HepG2 (cell line): ENCODE measurements at regions not wholly inside any gene's neighbourhood (a gene's known extent, or its start where the extent isn't known, plus 50 kb on each side); places are given as distances from the start of the nearest gene placed in this dataset.
"Not testable (repeated sequence)": the region's sequence is repeated elsewhere in the genome, so short reads cannot be mapped to it uniquely, and the experiment has no call there.

Source experiments
- ATAC-seq: fragments of 200-7000 bp; cut with Tn5 transposase; 3 replicates; pipeline ENCODE4 v1.9.1; 2020; ENCODE audit warnings: mild to moderate bottlenecking, moderate library complexity
- BruUV-seq: library from RNA; stranded (reverse); fragments of 400-500 nt; replicated peaks from 2 replicates; lab custom pipeline; 2021; lab: Mats Ljungman, UMichigan
- CTCF ChIA-PET: fragments of 300-600 bp; formaldehyde crosslinking; extraction: SDS; loops from one replicate; lab custom pipeline; 2021; ENCODE audit warnings: low total read pairs, inconsistent platforms, low intra/inter-chr PET ratio; lab: Yijun Ruan, JAX
- POLR2A ChIA-PET: fragments of 350-600 bp; sonication (Branson Sonifier 250); formaldehyde crosslinking; loops from one replicate; lab custom pipeline; 2020; ENCODE audit warnings: antibody characterized with exemption, inconsistent platforms; lab: Yijun Ruan, JAX
- DNase-seq: peaks from one replicate; pipeline ENCODE4 v3.0.0-alpha.2; 2015; ENCODE audit warnings: low spot score
- FAIRE-seq: peaks from 3 replicates; lab custom pipeline; 2011; peaks lifted over from hg19 to GRCh38; lab: Jason Lieb, UNC
- H2AFZ ChIP-seq: one replicate; pipeline ENCODE4 v1.6.1; 2011; ENCODE audit warnings: low read length, inconsistent platforms
- H3K27ac ChIP-seq: fragments of 300-600 bp; 3 replicates; pipeline ENCODE4 v1.8.0; 2011; ENCODE audit warnings: mixed run types, mild to moderate bottlenecking, mixed read lengths, low read length, inconsistent platforms; ENCODE audit not compliant: insufficient read depth; ENCODE audit errors: extremely low read length
- H3K27me3 ChIP-seq, 2 experiments: fragments of 200-600 bp in 1 of 2; 2 replicates in 1 of 2; 3 replicates in 1 of 2; pipeline versions ENCODE4 v1.6.0 to v1.8.0; 2011; ENCODE audit warnings: low read length in 2 of 2, mild to moderate bottlenecking in 2 of 2, moderate library complexity in 2 of 2, inconsistent platforms in 1 of 2; ENCODE audit not compliant: insufficient read depth in 2 of 2, control insufficient read depth in 1 of 2
- H3K36me3 ChIP-seq, 2 experiments: fragments of 200-600 bp in 1 of 2; replicated peaks in 1 of 2; 2 replicates in 1 of 2; 3 replicates in 1 of 2; pipeline versions ENCODE4 v1.5.1 to v1.8.0; 2011; ENCODE audit warnings: low read length in 2 of 2, inconsistent platforms in 1 of 2; ENCODE audit not compliant: insufficient read depth in 2 of 2, control insufficient read depth in 1 of 2
- H3K4me1 ChIP-seq: 2 replicates; pipeline ENCODE4 v1.5.1; 2012; ENCODE audit warnings: low read length, inconsistent platforms; ENCODE audit not compliant: insufficient read depth
- H3K4me2 ChIP-seq: 2 replicates; pipeline ENCODE4 v1.6.0; 2011; ENCODE audit warnings: low read depth, low read length, inconsistent platforms
- H3K4me3 ChIP-seq, 3 experiments: fragments of 200-600 bp in 1 of 3; sonication (generic), shearing (Covaris generic) in 1 of 3; replicated peaks in 1 of 3; 2 replicates each; pipeline ENCODE4 v1.5.1; 2011 to 2016; ENCODE audit warnings: low read length in 3 of 3, inconsistent platforms in 2 of 3, low read depth in 2 of 3, mild to moderate bottlenecking in 2 of 3, control low read depth in 1 of 3, mixed read lengths in 1 of 3; ENCODE audit not compliant: insufficient read depth in 1 of 3
- H3K79me2 ChIP-seq: one replicate; pipeline ENCODE4 v1.6.1; 2011; ENCODE audit warnings: low read length, inconsistent platforms; ENCODE audit not compliant: insufficient read depth
- H3K9ac ChIP-seq: 2 replicates; pipeline ENCODE4 v1.6.0; 2011; ENCODE audit warnings: mild to moderate bottlenecking, low read depth, low read length, inconsistent platforms; ENCODE audit not compliant: insufficient read depth
- H3K9me3 ChIP-seq: 2 replicates; pipeline ENCODE4 v1.5.1; 2012; ENCODE audit warnings: mild to moderate bottlenecking, low read length
- H4K20me1 ChIP-seq: 2 replicates; pipeline ENCODE4 v1.6.0; 2011; ENCODE audit warnings: inconsistent platforms, mild to moderate bottlenecking, low read length, moderate library complexity; ENCODE audit not compliant: insufficient read depth
- WGBS: methylation state at CpG from one replicate; pipeline ENCODE4 v1.1.6; 2017; ENCODE audit warnings: low lambda C conversion rate; 5-methylcytosine and 5-hydroxymethylcytosine counted together
- in situ Hi-C: cut with HindIII; loops from 2 replicates; pipeline ENCODE4 v1.10.0; 2017; ENCODE audit warnings: low pct_unique_long_range_greater_than_20kb; ENCODE audit not compliant: extremely low pct_ligation_motif_present
- intact Hi-C: fragments of 100-400 bp; cut with micrococcal nuclease; formaldehyde crosslinking; loops from one replicate; pipeline ENCODE4 v1.10.0; 2022; ENCODE audit not compliant: unreplicated experiment

- CTCF ChIA-PET, H2AFZ ChIP-seq, H3K4me3 ChIP-seq, H3K27ac ChIP-seq, H3K36me3 ChIP-seq, BruUV-seq, H3K9ac ChIP-seq, H3K4me1 ChIP-seq, H3K27me3 ChIP-seq, intact Hi-C loops, POLR2A ChIA-PET, H3K4me2 ChIP-seq, H3K79me2 ChIP-seq, H3K9me3 ChIP-seq, ATAC-seq, in situ Hi-C loops, H4K20me1 ChIP-seq, FAIRE-seq, DNase-seq: not testable (repeated sequence)
- 100% methylated on average over 2 of the region's 8 CpGs for WGBS
Observed at GRCh38 chr2:111271647-111272304, 151.1 kb downstream of the BCL2L11 start.

- H3K9ac ChIP-seq, H3K4me1 ChIP-seq, H3K36me3 ChIP-seq, in situ Hi-C loops, ATAC-seq, H3K79me2 ChIP-seq, H4K20me1 ChIP-seq, H3K4me2 ChIP-seq, H3K27ac ChIP-seq, DNase-seq, H3K27me3 ChIP-seq, H2AFZ ChIP-seq, H3K4me3 ChIP-seq, FAIRE-seq, CTCF ChIA-PET, BruUV-seq, H3K9me3 ChIP-seq, intact Hi-C loops, POLR2A ChIA-PET: not testable (repeated sequence)
- WGBS, result 86% methylated on average over 3 of the region's 7 CpGs
Observed at GRCh38 chr2:111273007-111273406, 152.3 kb downstream of the BCL2L11 start.

GRCh38 chr2:111275047-111275853, 154.5 kb downstream of the BCL2L11 start:
- ATAC-seq, POLR2A ChIA-PET, H3K4me1 ChIP-seq, intact Hi-C loops, H3K9ac ChIP-seq, H3K79me2 ChIP-seq, H3K36me3 ChIP-seq, DNase-seq, H2AFZ ChIP-seq, H4K20me1 ChIP-seq, H3K27me3 ChIP-seq, BruUV-seq, FAIRE-seq, in situ Hi-C loops, H3K27ac ChIP-seq, H3K4me3 ChIP-seq, H3K9me3 ChIP-seq, CTCF ChIA-PET, H3K4me2 ChIP-seq: not testable (repeated sequence)
- WGBS, result 91% methylated on average over 11 of the region's 15 CpGs

GRCh38 chr2:111275854-111276171, 155.1 kb downstream of the BCL2L11 start:
- H3K36me3 ChIP-seq, ATAC-seq, in situ Hi-C loops, POLR2A ChIA-PET, FAIRE-seq, BruUV-seq, H3K27ac ChIP-seq, H4K20me1 ChIP-seq, DNase-seq, H3K4me3 ChIP-seq, H3K4me1 ChIP-seq, H2AFZ ChIP-seq, H3K9ac ChIP-seq, H3K27me3 ChIP-seq, H3K9me3 ChIP-seq, H3K4me2 ChIP-seq, CTCF ChIA-PET, H3K79me2 ChIP-seq, intact Hi-C loops: not testable (repeated sequence)
- WGBS, result 94% methylated on average over 2 of the region's 3 CpGs
